HG03520 (cell line): ENCODE measurements at regions not wholly inside any gene's neighbourhood (a gene's known extent, or its start where the extent isn't known, plus 50 kb on each side); places are given as distances from the start of the nearest gene placed in this dataset.

Source experiments
- ATAC-seq: cut with Tn5 transposase; IDR thresholded peaks from one replicate; pipeline ENCODE4 v1.9.1; 2021; ENCODE audit warnings: mild to moderate bottlenecking, moderate library complexity; ENCODE audit not compliant: unreplicated experiment

DNA sequence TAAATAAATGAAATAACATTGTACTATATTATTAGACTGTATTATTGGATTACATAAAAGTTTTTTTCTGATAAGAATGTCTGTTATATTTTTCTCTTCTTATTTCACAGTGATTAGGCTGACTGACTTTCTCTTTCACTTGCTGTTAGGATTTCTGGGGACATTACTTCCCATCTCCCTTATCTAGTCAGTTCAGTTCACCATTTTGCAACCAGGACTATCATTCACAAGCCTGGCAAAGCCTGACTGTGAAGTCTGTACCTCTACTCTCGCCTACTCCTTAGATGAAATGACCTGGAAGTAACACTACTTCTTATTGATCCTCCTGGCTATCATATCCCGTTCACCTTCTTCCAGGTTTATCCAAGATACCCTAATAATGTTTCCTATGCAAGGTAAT lies 676.6 kb downstream of the USP25 start:
- no peak for ATAC-seq

DNA sequence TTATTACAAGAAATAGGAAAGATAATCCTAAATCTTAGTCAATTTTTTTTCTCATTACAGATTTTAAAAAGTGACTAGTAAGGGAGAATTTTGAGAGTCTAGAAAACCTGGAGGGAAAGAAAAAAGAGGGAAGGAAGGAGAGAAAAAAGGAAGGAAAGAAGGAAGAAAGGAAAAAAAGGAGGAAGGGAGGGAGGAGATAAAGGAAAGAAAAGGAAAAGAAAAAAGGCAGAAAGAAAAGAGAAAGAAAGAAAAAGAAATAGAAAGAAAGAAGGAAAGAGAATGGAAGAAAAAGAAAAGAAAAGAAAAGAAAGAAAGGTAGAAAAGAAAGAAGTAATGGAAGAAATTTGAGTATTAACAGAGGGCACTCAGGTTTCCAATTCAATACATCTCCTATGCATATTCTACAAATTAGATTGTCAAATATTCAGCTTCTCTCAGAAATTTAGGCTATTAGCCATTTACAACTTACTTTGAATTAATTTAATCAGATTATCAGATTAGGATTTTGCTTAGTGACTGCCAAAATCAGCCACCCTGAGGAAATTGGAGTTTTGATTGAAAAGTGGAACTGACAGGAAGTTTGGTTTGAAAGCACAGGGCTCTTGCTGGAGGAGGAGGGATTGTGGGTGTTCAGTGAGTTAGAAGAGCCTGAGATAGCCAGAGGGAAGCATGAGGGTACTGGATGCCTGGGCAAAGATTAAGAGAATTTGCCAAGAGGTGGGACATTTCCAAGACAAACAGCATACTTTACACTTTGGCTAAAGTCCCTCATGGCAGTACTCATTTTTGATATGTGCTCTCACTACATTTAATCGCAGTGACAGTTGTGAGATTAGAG lies 677.8 kb downstream of the USP25 start:
- ATAC-seq: no peak

DNA sequence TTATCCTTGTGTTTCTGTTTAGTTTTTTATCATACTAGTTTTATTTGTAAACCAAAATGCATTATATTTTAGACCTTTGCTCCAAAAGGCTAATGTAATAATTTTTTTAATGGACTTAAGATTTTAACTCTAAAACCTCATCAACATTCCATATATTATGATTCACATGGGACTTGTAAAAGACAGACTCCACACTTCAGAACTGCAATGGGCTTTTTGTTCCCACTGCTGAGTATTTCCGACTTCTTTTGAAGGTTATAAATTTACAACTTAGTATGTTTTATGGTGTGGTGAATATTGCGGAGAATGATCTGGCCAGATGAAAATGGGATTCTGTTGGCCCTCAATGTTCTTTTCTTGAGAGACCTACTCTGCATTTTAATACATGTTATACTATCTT lies 678.5 kb downstream of the USP25 start:
- ATAC-seq: no peak

DNA sequence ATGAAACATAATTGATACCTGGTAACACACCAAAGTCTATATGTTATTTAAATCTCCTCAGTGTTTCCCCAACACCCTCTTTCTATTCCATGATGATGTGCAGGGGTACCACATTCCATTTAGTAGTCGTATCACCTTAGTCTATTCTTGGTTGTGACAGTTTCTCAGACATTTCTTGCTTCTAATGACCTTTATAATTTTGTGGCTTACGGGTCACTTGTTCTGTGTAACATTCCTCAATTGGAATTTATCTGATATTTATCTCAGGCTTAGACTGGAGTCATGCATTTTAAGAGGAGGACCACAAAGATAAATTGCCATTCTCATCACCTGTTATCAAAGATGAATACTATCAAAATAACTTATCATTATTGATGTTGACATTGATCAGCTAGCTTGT lies 679.6 kb downstream of the USP25 start:
- no peak for ATAC-seq

DNA sequence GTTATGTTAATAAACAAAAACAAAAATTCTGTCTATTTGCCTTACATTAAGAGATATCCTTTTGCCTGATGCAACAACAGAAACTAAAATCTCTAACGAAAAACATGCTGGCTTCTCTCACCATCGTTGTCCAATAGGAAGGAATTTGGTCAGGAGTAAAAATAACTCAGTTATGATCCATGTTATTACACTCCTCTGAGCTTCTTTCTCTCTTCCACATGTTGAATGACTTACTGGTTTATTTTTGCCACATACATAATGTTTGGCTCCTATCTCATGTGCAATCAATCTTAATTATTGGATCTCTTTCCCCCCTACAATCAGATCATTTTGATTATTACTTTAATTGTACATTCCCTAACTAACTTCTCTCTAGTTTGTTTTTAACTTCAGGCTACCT lies 688.4 kb downstream of the USP25 start:
- no peak for ATAC-seq

DNA sequence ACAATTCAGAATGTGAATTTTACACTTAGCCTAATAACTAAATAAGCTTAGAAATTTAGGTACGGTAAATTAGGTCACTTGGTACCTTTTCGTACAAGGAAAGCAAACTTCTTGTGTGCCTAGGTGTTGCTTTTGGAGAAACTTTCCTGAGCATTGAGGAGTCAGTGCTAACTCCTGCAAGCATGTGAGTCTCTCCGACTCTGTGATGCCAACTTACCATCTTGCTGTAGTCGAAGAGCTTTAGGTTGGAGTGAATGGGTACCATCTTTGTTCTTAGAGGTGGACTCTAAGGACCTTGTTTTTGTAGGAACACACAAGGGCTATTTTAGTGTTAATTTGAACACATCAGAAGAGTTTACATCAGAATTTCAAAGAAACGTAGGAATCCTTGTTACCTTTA lies 688.9 kb downstream of the USP25 start:
- no peak for ATAC-seq

DNA sequence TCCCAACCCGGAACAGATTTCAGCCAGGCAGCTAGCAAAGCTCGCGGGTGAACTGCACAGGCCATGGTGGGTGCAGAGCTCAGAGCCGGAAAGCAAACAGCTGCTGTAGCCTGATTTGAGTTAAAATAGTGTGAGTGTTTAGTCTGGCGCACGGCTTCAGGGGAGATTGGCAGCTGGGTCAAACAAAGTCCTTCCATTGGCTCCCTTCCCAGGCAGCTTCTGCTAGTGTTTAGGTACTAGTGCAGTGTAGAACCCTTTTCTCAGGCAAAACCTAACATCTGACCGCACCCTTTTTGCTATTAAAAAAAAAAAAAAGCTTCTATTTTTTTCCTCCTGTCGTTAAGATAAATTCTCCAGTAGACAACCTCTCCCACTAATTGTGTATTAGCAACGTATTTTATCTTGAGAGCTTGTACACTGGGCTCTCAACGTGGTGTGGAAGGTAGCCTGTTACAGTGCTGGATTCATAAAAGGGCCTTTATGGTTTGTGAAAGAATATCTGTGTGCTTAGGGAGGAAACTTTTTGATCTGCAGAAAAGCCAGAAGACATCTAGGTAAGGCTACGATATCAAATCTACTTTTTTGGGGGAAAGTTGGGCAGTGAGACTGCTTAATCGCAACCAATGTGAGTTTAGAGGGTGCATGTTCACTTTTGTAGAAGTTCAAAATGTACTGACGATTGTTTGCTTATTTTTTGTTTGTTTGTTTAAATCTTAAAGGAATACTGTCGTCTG lies 689.6 kb downstream of the USP25 start:
- no peak for ATAC-seq

DNA sequence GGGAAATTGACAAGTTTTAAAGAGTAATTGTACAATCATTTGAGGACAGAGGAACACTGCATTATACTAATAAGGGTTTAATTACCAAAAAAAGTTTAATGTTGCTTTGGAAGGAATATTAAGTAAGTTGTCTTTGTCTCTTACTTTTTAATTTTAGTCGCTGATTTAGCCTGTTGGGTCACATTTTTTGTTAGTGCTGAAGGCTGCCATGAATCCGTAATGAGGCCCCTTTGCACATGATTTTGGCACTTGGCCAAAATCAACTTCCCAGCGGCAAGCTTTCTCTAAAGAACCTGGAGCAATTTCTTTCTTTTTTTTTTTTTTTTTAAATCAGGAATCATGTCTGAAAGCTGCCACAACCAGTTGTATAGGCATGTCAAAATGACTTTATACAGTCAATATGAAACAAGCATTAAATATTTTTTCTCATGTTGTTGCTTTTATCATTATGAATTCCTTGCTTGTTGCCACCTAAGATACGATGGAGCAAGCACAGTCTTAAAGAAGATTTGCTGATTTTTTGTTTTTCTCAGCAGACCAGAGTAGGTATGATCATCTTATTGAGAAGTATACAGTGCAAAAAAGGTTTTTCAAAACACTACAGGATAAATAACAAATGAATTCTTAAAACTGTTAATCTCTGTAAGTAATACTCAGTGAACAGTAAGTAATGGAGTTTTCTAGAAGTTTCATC lies 690.4 kb downstream of the USP25 start:
- no peak for ATAC-seq

DNA sequence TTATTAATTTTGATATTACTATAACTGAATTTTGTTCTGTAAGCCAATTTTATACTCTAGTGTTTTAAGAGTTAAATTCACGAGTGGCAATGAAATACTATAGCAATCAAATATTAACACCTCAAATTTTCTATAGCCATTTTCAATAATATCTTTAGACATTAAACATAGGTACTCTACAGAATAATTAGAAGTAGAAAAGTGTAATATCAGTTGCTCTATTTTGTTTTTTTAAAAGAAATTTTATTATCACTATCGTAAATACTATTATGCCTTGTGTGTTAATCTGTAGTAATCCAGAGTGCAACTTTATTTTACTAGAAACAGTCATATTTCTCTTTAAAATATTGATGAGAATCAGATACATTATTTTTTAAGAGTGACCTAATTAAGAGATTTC lies 691.2 kb downstream of the USP25 start:
- no peak for ATAC-seq

DNA sequence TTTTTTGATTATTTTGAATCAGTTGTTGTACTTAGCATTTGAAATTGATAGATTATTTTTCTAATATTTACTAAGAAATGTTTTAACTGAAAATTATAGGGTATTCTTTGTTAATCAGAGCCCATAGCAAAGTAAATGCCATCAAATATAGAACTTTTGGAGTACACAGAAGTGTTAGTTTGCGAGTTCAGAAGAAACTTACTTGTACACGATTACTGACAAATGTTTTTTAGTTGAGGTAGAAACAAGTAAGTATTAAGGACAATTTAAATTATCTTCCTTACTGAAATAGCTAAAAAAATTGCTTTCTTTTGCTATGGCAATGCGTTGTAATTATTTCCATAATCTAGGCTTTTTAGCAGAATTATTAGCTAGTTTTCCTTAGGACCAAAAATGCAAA lies 692.2 kb downstream of the USP25 start:
- ATAC-seq: no peak

DNA sequence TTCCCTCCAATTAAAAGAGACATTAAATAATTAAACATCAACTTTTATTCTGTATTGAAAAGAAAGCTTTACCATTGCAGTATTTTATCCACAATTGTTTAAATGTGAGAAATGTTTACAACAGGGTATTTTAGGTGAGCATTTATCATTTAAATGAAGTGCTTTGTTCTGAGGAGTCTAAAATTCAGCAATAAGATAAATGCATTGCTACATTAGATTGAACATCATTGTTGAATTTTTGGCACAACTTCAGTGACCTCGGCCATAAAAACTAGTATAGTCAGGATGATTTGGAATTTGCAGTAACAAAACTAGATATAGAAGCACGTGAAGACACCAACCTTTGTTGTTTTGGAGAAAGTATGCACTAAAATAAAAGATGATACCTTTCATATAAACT lies 692.9 kb downstream of the USP25 start:
- ATAC-seq: no peak

DNA sequence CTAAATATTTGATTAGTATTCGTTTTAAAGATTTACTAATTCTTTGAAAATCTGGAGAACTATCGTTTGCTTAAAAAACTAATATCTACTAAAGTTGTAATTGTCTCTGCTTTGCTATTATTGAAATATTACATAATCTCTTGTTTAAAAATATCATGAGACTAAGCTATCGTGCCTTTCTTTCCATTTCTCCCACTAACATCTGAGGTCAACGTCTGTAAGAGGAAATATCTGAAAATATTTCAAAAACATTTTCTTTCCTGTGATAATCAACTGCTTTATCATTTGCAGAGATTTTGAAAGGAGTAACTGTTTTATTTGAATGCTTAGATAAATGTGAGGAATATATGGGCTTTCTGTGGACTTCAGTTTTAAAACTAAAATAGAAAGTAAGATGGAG lies 694.1 kb downstream of the USP25 start:
- ATAC-seq: no peak

DNA sequence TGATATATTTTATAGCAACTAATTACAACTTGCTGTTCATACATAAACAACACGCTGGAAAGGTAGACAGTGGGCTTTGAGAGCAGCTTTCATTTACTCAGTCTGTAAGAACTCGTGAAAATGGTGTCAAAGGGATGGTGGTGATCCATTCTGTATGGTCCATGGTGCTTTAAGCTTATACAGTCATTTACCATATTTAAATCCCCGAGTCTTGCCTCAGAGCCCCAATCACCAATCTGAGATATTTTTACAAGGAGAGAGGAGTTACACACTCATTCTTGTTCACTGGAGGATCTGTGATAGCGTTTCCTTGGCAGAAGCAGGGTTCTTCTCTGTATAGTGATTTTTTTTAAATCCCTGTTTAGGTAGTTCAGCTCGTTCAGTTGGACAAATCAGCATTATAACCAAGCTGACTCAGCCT lies 694.6 kb downstream of the USP25 start:
- no peak for ATAC-seq

DNA sequence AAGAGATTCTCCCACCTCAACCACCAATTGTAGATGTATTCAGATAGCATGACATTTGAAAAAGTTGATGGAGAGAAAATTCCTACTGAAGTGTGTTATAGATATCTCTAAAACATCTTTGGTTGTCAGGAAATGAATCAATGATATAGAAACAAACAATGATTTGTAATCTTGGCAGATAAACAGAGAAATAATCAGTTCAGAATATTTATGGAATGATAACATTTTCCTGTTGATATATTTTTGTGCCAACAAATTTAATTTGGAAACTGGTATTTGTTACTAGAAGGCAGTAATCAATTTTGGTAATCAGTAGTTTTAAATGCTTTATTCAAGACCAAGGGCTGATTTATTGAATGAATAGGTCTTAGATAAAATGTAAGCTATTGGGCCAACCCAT lies 695.6 kb downstream of the USP25 start:
- ATAC-seq: no peak

DNA sequence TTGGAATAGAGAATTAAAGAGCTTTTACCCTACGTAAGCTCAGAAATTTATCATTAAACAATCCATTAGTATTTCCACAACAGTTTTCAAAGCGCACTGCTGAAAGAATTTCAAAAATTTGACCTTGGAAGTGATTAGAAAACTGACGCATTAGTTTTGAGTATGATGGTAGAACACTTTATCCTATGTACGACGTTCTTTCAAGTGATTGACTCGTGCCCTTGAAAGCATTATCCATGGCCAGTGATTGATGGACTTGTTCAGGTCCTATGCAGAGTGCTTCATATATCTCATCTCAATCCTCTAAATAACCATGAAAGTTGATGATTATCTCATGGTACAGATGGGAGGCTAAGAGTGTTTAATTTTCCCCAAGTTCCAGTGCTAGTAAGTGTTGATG lies 697.2 kb downstream of the USP25 start:
- ATAC-seq: no peak

DNA sequence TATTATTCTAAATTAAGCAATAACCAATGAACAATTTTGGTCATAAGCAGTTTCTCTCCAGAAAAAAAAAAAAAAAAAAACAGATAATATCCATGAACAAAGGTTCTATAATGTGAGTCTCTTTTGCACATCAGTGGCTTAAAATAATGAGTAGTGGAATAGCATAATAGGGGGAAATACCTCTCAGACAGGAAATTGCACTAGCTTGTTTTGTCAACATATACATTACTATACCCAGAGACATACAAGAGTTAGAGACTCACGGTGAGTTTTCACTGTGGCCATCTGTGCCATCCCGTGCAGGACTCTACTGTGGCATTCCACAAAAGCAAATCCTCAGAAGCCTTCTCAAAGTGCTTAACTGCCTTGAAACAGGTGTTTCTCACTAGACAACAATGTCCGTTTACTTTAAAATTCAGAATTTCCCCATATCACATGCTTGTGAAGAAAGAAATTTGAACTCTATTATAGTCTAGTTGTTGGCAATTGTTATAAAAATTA lies 697.9 kb downstream of the USP25 start:
- no peak for ATAC-seq

DNA sequence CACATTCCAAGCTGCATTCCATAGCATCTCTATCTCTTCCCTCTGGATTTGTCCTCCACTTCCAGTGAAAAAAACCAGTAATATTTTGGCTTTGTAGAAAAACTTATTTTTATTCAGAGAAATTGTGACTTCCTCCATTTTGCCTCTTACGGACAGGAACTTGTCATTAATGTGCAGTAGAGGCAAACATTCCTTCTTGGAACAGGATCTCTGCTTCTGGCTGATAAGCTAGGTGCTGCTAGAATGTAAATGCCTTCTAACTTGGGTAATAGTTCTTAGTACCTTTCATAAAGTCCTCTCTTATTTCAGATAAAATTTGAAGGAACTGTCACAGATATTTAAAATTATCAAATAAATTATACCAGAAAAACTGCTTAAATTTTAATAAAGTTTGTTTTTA lies 707.8 kb downstream of the USP25 start:
- no peak for ATAC-seq

DNA sequence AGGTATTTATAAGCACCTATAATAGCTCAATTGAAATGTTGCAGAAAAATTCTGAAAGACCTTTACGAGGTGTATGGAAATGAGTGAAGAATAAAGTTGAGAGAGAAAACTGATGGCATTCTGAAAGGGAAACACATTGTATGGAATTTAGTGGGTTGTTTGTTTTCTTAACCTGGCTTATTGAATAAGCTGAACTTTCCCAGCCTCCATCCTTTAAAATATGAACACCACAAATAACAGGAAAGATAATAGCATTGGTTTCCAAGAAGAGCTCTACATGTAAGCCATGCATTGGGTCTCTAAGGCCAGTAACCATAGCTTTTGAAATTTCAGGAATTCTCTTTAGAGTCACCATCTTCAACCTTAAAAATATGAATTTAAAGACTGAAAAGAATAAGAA lies 709.0 kb downstream of the USP25 start:
- no peak for ATAC-seq

DNA sequence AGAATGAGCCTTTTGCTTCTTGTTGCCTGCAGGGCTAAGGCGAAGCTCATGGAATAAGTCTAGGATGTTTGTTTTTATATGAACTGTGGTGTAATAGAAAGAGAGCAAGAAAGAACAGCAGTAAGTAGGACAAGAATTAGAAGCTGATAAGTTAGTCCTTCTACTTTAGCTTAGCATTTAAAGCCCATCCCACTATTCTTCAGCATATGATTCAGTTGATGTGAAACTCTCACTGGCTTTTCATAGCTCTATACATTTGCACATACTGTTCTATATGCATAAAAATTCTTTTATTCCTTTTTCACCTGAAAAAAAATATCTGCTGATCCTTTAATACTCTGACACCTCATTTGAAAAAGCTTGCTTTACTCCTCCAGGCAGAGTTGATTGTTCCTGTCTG lies 712.0 kb downstream of the USP25 start:
- ATAC-seq: no peak

DNA sequence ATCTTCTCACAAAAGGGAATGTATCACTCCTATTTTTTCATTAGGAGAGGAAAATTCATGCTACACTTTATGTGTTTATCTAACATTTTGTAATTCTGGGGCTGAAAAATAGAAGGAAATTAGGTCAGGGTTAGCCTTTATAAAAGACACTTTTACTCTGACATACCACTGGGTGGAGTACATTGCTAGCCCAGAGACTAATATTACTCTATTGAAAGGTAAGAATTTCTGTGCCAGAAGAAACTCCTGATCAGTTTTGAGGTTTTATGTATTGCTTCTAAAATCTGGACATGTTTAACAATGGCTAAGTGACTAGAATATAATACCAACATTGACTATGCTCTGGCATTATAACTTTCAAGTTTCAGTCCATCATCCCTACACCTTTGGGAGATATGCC lies 724.6 kb downstream of the USP25 start:
- no peak for ATAC-seq

DNA sequence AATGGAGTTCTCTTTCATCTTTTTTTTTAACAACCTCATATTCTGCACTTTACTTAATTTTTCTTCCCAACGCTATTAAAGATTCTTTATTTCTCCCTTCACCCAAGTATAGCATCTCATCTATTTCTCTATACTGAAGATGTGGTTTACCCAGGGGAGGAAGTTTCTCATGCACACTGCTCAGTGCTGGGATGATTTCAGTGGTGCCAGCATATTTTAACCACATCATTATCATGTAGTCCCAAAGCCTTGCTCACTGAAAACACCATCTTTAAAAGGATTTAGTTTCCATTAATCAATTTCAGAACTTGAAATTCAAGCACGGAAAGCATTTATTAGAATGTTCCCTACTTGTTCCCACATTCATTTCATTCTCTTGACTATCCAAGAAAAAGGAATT lies 725.7 kb downstream of the USP25 start:
- no peak for ATAC-seq

DNA sequence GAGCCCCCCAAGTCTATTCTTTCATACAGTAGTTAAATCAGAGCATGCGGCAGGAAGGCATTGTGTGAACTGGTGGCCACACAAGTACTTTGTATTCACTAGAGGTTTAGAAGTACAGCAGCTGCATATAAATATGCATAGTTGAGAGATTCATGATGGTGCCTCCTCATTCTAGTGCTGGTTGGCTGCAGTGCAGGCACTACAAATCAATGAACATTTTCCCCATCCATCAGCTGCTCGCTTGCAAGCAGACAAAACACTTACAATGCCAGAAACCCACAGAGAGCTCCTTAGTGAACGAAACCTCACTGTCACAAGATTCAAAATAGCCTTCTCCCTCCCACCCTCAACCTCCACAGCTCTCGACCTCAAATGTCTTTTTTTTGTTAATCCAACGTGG lies 726.2 kb downstream of the USP25 start:
- ATAC-seq: no peak
